PFSK-1 (cell line): ENCODE measurements at regions not wholly inside any gene's neighbourhood (a gene's known extent, or its start where the extent isn't known, plus 50 kb on each side); places are given as distances from the start of the nearest gene placed in this dataset.

Experiments
- POLR2AphosphoS5 ChIP-seq: IDR thresholded peaks from 2 replicates; pipeline ENCODE4 v1.6.1; 2012; ENCODE audit warnings: low read depth, mild to moderate bottlenecking, control low read depth, low read length, moderate library complexity
- TF ChIP-seq, protein P1 (sequence below), 2 experiments: IDR thresholded peaks; 2 replicates each; pipeline versions ENCODE4 v1.6.1 to v1.8.0; 2011 to 2012; ENCODE audit warnings: low read depth in 2 of 2, low read length in 2 of 2, control low read depth in 1 of 2, inconsistent platforms in 1 of 2, mild to moderate bottlenecking in 1 of 2, moderate library complexity in 1 of 2; ENCODE audit not compliant: insufficient read depth in 1 of 2

DNA sequence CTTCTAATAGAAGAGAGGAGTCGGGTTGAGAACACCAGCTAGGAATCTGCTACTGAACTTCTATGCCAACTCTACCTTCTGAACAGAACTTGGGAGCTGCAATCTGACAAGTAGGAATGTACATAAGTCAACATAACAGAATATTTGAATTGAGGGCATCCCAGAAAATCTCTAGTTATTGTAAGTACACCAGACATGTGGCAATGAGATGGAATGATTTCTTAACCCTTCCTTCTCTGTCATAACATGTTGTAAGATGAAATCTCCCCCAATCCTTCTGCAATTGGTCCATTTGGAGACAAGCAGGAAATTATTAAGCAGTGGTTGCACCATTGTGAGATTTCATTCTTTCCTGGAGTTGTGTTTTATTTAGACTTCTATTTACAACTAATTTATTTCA, 68.7 kb upstream of the TMPO start:
- TF ChIP-seq POLR2AphosphoS5: no peak
- TF ChIP-seq, protein P1, sequence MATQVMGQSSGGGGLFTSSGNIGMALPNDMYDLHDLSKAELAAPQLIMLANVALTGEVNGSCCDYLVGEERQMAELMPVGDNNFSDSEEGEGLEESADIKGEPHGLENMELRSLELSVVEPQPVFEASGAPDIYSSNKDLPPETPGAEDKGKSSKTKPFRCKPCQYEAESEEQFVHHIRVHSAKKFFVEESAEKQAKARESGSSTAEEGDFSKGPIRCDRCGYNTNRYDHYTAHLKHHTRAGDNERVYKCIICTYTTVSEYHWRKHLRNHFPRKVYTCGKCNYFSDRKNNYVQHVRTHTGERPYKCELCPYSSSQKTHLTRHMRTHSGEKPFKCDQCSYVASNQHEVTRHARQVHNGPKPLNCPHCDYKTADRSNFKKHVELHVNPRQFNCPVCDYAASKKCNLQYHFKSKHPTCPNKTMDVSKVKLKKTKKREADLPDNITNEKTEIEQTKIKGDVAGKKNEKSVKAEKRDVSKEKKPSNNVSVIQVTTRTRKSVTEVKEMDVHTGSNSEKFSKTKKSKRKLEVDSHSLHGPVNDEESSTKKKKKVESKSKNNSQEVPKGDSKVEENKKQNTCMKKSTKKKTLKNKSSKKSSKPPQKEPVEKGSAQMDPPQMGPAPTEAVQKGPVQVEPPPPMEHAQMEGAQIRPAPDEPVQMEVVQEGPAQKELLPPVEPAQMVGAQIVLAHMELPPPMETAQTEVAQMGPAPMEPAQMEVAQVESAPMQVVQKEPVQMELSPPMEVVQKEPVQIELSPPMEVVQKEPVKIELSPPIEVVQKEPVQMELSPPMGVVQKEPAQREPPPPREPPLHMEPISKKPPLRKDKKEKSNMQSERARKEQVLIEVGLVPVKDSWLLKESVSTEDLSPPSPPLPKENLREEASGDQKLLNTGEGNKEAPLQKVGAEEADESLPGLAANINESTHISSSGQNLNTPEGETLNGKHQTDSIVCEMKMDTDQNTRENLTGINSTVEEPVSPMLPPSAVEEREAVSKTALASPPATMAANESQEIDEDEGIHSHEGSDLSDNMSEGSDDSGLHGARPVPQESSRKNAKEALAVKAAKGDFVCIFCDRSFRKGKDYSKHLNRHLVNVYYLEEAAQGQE (IDR thresholded peaks at IDR 0.05; ENCODE audit: insufficient read depth in 1 of 2, low read depth in 2 of 2, low read length in 2 of 2): no peak
